Thyroid gland (tissue), 4 donors: ENCODE measurements at regions not wholly inside any gene's neighbourhood (a gene's known extent, or its start where the extent isn't known, plus 50 kb on each side); places are given as distances from the start of the nearest gene placed in this dataset.

Experiments used
- DNase-seq, 2 donors: peaks; one replicate each; pipeline ENCODE4 v3.0.0-alpha.2; 2019
- H3K27ac ChIP-seq, 3 donors: fragments of 200-600 bp; sonication (generic); 1 replicate in 2 of 3; 2 replicates in 1 of 3; pipeline ENCODE4 v1.5.1; 2016 to 2019; ENCODE audit warnings: mild to moderate bottlenecking in 1 of 3, moderate library complexity in 1 of 3
- H3K27me3 ChIP-seq: fragments of 200-600 bp; sonication (generic); one replicate; pipeline ENCODE4 v1.5.1; 2019
- H3K36me3 ChIP-seq, 2 donors: fragments of 200-600 bp; sonication (generic); one replicate each; pipeline ENCODE4 v1.5.1; 2016 to 2019
- H3K4me1 ChIP-seq, 2 donors: fragments of 200-600 bp; sonication (generic); one replicate each; pipeline ENCODE4 v1.5.1; 2017 to 2019
- H3K4me3 ChIP-seq, 3 donors: fragments of 200-600 bp; sonication (generic); replicated peaks in 1 of 3; 1 replicate in 2 of 3; 2 replicates in 1 of 3; pipeline ENCODE4 v1.5.1; 2016; ENCODE audit warnings: mild to moderate bottlenecking in 1 of 3
- H3K9me3 ChIP-seq: fragments of 200-600 bp; sonication (generic); one replicate; pipeline ENCODE4 v1.5.1; 2017
- CTCF ChIP-seq, 6 experiments: fragments of 200-600 bp in 3 of 6; fragments of 450-650 bp in 3 of 6; sonication (generic) in 3 of 6; IDR thresholded peaks; one replicate each; pipeline ENCODE4 v1.5.1; 2016 to 2019; ENCODE audit warnings: antibody characterized with exemption in 6 of 6, mild to moderate bottlenecking in 2 of 6, inconsistent platforms in 1 of 6, moderate library complexity in 1 of 6
- POLR2A ChIP-seq, 2 donors: fragments of 450-650 bp; IDR thresholded peaks; one replicate each; pipeline ENCODE4 v1.6.1; 2017; ENCODE audit warnings: antibody characterized with exemption in 2 of 2, mild to moderate bottlenecking in 2 of 2, moderate library complexity in 1 of 2
- WGBS, 2 donors: methylation state at CpG; one replicate each; pipeline ENCODE4 v1.1.5; 2017; 5-methylcytosine and 5-hydroxymethylcytosine counted together
- intact Hi-C: fragments of 100-400 bp; cut with DNase I; formaldehyde crosslinking; loops from one replicate; pipeline ENCODE4 v1.15.1; 2023

- no peaks in the 10 kb centered on the region for H3K9me3 ChIP-seq
- no peak for TF ChIP-seq POLR2A (IDR thresholded peaks at IDR 0.05)
- no peak for TF ChIP-seq CTCF (IDR thresholded peaks at IDR 0.05)
Observed at GRCh38 chr2:181163139-181163538, 182.7 kb downstream of the UBE2E3 start.

GRCh38 chr2:181163691-181164090 is 183.3 kb downstream of the UBE2E3 start:
- H3K9me3 ChIP-seq: no peaks in the 10 kb centered on the region
- H3K4me1 ChIP-seq: no peaks in the 10 kb centered on the region
- H3K27me3 ChIP-seq: no peaks in the 10 kb centered on the region
- no peak for DNase-seq
- no peak overlapping the region for H3K27ac ChIP-seq
- no peaks in the 10 kb centered on the region for H3K36me3 ChIP-seq
- no peak overlapping the region for H3K4me3 ChIP-seq
- no peak for TF ChIP-seq POLR2A (IDR thresholded peaks at IDR 0.05)
- no peak for TF ChIP-seq CTCF (IDR thresholded peaks at IDR 0.05)
- intact Hi-C loops: no loop called here

More at GRCh38 chr2:181163139-181163538, 182.7 kb downstream of the UBE2E3 start:
- no peak for DNase-seq
- WGBS, 2 donors: 92 to 94% methylated on average over 1 of the region's 1 CpG
- no peak overlapping the region for H3K4me3 ChIP-seq
- intact Hi-C loops: no loop called here
- no peaks in the 10 kb centered on the region for H3K4me1 ChIP-seq
- H3K27me3 ChIP-seq: no peaks in the 10 kb centered on the region
- H3K36me3 ChIP-seq: no peaks in the 10 kb centered on the region
- no peak overlapping the region for H3K27ac ChIP-seq

GRCh38 chr2:181164699-181165098 is 184.3 kb downstream of the UBE2E3 start:
- TF ChIP-seq CTCF (IDR thresholded peaks at IDR 0.05) (no peak), POLR2A (IDR thresholded peaks at IDR 0.05) (no peak)
- Histone ChIP-seq H3K27me3 (no peaks in the 10 kb centered on the region), H3K4me3 (no peak overlapping the region), H3K4me1 (no peaks in the 10 kb centered on the region), H3K36me3 (no peaks in the 10 kb centered on the region), H3K27ac (no peak overlapping the region), H3K9me3 (no peaks in the 10 kb centered on the region)
- intact Hi-C loops: no loop called here
- no peak for DNase-seq

GRCh38 chr2:181165199-181165868 is 184.9 kb downstream of the UBE2E3 start:
- no peak overlapping the region for H3K27ac ChIP-seq

More at GRCh38 chr2:181165199-181165868, 184.9 kb downstream of the UBE2E3 start:
- WGBS, 2 donors: 84 to 91% methylated on average over 6 of the region's 6 CpGs
- intact Hi-C loops: no loop called here
- DNase-seq: no peak
- H3K4me1 ChIP-seq: no peaks in the 10 kb centered on the region
- TF ChIP-seq CTCF (IDR thresholded peaks at IDR 0.05) (no peak), POLR2A (IDR thresholded peaks at IDR 0.05) (no peak)
- H3K4me3 ChIP-seq: no peak overlapping the region
- no peaks in the 10 kb centered on the region for H3K36me3 ChIP-seq
- no peaks in the 10 kb centered on the region for H3K9me3 ChIP-seq
- no peaks in the 10 kb centered on the region for H3K27me3 ChIP-seq
